ENCODE measurements at regions not wholly inside any gene's neighbourhood (a gene's known extent, or its start where the extent isn't known, plus 50 kb on each side); places are given as distances from the start of the nearest gene placed in this dataset.

DNA sequence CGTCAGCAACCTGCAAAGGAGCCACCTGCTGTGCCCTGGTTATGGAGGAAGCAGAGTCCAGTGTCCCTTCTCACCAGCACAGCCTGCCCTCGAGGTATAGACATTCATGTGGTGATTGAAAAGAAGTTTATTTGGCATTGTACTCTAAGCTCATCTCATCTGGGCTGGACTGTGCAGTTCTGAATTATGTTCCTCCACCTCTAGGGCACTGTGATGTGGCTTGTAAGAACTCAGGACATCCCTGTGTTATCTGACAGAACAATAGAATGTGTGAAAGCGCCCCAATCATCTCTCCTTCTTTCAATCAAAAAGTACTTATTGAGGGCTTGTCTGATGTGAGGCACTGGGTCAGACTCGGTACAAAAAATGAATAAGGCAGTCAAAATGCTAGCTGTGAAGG is 140.1 kb downstream of the DHRS2 start:
- H3K4me3 Mint-ChIP-seq = no peak overlapping the region
- DNase-seq (no peak), ATAC-seq (ENCODE audit: low read depth) (no peak)
- H3K9me3 Mint-ChIP-seq = no peaks in the 10 kb centered on the region
- peaks cover 16% of the 10 kb centered on the region for H3K27me3 Mint-ChIP-seq
- H3K4me1 Mint-ChIP-seq = no peaks in the 10 kb centered on the region
- POLR2A ChIA-PET = no interaction called here
- H3K36me3 Mint-ChIP-seq = no peaks in the 10 kb centered on the region
- H3K27ac Mint-ChIP-seq = no peak overlapping the region

DNA sequence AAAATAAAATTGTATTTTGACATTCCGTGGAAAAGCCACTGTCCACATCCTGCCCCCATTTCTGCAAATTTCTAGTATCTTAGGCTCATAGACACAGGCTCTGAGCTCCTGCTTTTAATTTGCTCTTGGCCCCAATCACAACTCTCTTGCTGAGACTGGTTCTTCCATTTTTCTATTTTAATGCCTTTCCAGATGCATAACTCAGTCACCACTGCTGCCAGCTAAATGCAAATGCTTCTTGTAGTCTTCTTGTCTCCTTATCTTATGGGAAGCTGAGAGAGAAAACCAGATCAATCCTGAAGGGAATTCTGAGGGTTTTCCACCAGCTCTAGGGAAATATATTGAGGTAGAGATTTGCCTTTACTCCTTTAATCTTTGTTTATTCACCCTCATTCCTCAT is 149.0 kb downstream of the DHRS2 start:
- H3K36me3 Mint-ChIP-seq = no peaks in the 10 kb centered on the region
- H3K27me3 Mint-ChIP-seq = peaks cover 30% of the 10 kb centered on the region
- POLR2A ChIA-PET = no interaction called here
- DNase-seq (no peak), ATAC-seq (ENCODE audit: low read depth) (no peak)
- no peaks in the 10 kb centered on the region for H3K4me1 Mint-ChIP-seq
- H3K27ac Mint-ChIP-seq = no peak overlapping the region
- no peak overlapping the region for H3K4me3 Mint-ChIP-seq
- H3K9me3 Mint-ChIP-seq = no peaks in the 10 kb centered on the region

DNA sequence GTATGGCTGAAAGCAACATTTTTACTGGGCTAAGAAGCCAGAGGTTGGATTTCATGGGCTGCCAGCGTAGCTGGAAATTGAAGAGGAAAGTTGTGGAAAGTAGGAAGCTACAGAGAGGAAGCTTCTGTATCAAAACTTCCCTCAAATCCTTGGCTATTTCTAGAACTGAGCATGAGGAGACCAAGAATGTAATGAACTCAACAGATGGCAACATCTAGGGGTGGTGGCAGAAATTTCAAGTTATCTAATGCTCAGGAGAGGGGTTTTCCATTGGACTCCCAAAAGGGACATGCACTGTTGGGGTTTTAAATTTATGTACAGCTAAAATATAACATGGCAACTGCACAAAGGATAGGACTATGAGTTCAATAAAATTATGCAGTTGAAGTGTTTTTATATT is 151.3 kb downstream of the DHRS2 start:
- Mint-ChIP-seq H3K4me3 (no peak overlapping the region), H3K27ac (no peak overlapping the region), H3K4me1 (no peaks in the 10 kb centered on the region), H3K9me3 (no peaks in the 10 kb centered on the region), H3K27me3 (peaks cover 29% of the 10 kb centered on the region), H3K36me3 (no peaks in the 10 kb centered on the region)
- POLR2A ChIA-PET = no interaction called here
- no peak for DNase-seq
- no peak for ATAC-seq (ENCODE audit: low read depth)

DNA sequence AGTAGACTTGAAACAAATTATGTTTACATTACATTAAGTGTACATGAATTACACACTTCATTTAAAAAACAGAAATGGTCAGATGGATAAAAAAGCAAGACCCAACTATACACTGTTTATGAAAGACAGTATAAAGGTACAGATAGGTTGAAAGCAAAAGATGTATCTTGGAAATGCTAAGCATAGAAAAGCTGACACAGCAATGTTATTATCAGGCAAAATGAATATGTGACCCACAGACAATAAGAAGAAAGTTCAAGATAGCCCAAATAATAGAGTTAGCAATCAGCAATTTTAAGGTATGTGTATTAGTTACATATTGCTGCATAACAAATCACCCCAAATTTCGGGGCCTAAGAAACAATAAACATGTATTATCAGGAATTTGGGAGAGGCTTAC is 153.5 kb downstream of the DHRS2 start:
- DNase-seq (no peak), ATAC-seq (ENCODE audit: low read depth) (no peak)
- no peak overlapping the region for H3K27ac Mint-ChIP-seq
- no peaks in the 10 kb centered on the region for H3K9me3 Mint-ChIP-seq
- H3K27me3 Mint-ChIP-seq = peaks cover 35% of the 10 kb centered on the region
- no peaks in the 10 kb centered on the region for H3K36me3 Mint-ChIP-seq
- H3K4me1 Mint-ChIP-seq = no peaks in the 10 kb centered on the region
- no peak overlapping the region for H3K4me3 Mint-ChIP-seq
- POLR2A ChIA-PET = no interaction called here

DNA sequence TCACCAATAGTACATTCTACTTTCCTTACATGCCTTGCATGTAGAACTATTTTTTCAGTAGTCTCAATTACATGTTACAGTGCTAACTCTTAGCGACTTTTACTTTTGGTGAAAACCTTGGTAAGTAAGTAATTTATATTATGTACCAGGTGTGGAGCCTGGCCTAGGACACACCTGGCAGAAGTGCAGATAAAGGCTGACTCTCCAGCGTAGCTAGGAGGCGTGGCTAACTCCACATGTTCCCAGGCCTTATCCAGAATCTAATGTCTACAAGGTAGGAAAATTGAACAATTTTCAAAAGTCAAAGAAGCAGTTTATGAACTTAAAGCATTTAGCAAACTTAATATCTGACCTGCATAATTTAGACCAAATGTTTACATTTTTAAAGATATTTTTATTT is 157.4 kb downstream of the DHRS2 start:
- ATAC-seq (ENCODE audit: low read depth) = no peak
- POLR2A ChIA-PET = no interaction called here
- Mint-ChIP-seq H3K4me1 (no peaks in the 10 kb centered on the region), H3K36me3 (no peaks in the 10 kb centered on the region), H3K27ac (no peak overlapping the region), H3K4me3 (no peak overlapping the region), H3K27me3 (peaks cover 25% of the 10 kb centered on the region), H3K9me3 (no peaks in the 10 kb centered on the region)
- no peak for DNase-seq

DNA sequence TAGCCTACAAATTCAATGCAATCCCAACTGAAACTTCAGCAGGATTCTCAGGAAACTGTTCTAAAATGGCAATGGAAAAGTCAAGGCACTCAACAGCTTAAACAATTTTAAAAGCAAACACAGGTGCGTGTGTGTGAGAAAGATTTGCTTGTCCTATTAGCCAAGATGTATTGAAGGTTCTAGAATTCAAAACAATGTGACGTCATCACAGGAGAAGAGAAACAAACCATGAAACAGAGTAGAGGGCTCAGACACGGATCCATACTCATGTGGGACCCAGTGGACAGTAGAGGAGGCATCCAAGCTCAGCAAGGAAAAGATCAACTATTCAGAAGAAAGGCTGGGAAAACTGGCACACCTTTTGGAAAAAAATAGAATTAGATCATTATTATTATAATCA is 152.8 kb upstream of the DHRS4 start:
- H3K4me3 Mint-ChIP-seq = no peak overlapping the region
- H3K27me3 Mint-ChIP-seq = peaks cover 24% of the 10 kb centered on the region
- peaks cover 4% of the 10 kb centered on the region for H3K9me3 Mint-ChIP-seq
- no peaks in the 10 kb centered on the region for H3K4me1 Mint-ChIP-seq
- POLR2A ChIA-PET = no interaction called here
- DNase-seq (no peak), ATAC-seq (ENCODE audit: low read depth) (no peak)
- H3K27ac Mint-ChIP-seq = no peak overlapping the region
- H3K36me3 Mint-ChIP-seq = no peaks in the 10 kb centered on the region

DNA sequence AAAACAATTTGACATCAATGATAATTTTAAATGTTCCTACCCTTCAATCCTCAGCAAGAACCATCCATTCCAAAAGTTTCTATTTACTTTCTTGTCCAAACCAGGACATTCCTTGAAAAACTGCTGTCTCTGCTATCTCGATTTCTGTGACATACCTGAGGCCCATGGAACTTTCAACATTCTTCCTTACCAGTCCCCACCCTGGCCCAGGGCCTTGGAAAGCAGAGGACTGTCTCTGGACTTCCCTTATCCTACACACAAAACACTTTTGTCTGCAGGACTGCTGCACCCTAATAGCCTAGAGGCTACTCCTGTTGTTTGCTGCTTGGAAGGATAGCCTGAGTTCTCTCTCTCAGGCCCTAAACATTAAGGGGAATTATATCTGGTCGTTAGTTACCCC is 151.8 kb upstream of the DHRS4 start:
- ATAC-seq (ENCODE audit: low read depth) (no peak), DNase-seq (no peak)
- POLR2A ChIA-PET = no interaction called here
- no peaks in the 10 kb centered on the region for H3K36me3 Mint-ChIP-seq
- H3K27ac Mint-ChIP-seq = no peak overlapping the region
- peaks cover 28% of the 10 kb centered on the region for H3K27me3 Mint-ChIP-seq
- H3K4me3 Mint-ChIP-seq = no peak overlapping the region
- H3K9me3 Mint-ChIP-seq = peaks cover 4% of the 10 kb centered on the region
- H3K4me1 Mint-ChIP-seq = no peaks in the 10 kb centered on the region

DNA sequence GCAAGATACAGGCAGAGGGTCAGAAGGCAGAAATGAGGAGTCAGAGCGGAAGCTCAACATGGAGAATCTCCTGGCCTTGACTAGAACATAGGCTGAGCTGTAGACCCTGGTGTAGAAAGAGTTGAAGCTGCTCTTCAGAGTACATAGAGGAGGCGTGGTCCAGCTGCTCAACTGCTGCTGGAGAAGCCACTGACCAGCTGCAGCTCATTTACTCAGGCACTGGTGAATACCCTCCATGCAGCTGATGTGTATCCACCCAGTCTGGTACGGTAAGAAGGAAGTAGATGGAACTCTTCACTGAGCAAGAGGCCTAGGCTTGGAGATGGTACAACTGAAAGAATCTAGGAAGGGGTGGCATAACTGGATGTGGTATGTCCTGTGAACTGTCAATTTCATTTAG is 148.8 kb upstream of the DHRS4 start:
- POLR2A ChIA-PET = no interaction called here
- no peak for ATAC-seq (ENCODE audit: low read depth)
- no peak overlapping the region for H3K4me3 Mint-ChIP-seq
- peaks cover 21% of the 10 kb centered on the region for H3K27me3 Mint-ChIP-seq
- no peak for DNase-seq
- H3K36me3 Mint-ChIP-seq = no peaks in the 10 kb centered on the region
- peaks cover 4% of the 10 kb centered on the region for H3K9me3 Mint-ChIP-seq
- H3K4me1 Mint-ChIP-seq = no peaks in the 10 kb centered on the region
- no peak overlapping the region for H3K27ac Mint-ChIP-seq

DNA sequence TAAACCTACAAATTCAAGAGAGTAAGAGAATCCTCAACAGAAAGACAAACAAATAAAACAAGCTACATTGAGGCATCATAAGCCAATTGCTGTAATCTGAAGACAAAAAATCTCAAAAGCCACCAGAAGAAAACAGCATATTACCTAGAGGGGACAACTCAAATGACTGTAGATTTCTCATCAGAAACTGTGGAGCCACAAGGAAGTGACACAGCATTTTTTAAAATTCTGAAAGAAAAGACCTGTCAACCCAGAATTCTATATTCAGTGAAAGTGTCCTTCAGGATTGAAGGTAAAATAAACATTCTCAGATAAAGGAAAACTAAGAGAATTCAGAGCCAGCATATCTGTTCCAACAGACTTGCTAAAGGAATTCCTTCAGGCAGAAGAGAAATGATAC is 147.8 kb upstream of the DHRS4 start:
- Mint-ChIP-seq H3K4me3 (no peak overlapping the region), H3K9me3 (peaks cover 4% of the 10 kb centered on the region), H3K36me3 (no peaks in the 10 kb centered on the region), H3K27ac (no peak overlapping the region), H3K27me3 (peaks cover 15% of the 10 kb centered on the region), H3K4me1 (no peaks in the 10 kb centered on the region)
- DNase-seq (no peak), ATAC-seq (ENCODE audit: low read depth) (no peak)
- POLR2A ChIA-PET = no interaction called here

DNA sequence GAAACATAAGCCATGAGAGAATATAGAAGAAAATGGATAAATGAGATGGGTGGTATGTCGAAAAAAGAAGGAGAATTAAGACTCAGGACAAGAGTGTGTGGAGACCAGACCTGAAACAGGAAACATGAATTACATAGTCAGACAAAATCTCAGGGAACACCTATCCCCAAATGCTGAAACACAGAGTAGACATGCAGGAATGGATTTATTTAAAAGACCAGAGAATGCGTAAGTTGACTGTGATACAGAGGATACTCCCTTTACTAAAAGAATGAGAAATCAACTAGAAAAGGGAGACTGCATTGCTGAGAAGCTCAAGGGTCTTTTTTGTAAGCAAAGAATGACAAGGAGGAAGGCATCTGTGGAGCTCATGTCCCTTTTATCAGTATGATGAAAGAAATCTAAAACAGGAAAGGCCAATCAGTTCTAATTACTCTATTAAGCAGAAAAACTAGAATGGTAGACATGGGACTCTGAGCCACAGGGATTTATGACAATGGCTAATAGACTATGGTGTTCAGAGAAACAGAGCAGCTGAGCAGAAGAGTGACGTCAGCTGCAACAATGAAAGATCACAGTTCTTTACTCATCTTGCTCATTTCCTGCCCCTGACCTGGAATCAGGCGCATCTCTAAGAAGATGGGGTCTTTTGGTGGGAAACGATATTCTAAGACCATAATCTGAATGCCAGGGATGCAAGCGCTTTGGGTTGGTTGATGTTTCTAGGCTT is 138.9 kb upstream of the DHRS4 start:
- H3K36me3 Mint-ChIP-seq = no peaks in the 10 kb centered on the region

DNA sequence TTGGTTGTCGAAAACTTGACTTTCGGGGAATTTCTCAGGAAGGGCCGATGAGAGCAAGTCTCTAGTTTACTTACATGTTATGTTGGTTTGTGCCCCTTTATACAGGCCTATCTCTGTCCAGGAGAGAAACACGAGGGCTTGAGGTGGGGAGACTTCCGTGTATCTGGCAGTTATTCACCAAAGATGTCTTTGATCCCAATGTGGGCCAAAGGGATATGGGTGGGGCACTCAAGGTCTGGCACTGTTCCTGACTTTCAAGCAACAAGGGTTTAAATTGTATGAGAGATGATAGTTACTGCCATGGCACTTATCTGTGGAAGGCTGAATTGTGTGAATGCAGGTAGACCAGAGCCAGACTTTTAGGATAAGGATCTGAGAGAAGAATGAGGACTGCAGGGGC is 137.2 kb upstream of the DHRS4 start:
- Mint-ChIP-seq H3K27me3 (peaks cover 3% of the 10 kb centered on the region), H3K4me1 (no peaks in the 10 kb centered on the region), H3K9me3 (peaks cover 1% of the 10 kb centered on the region), H3K4me3 (no peak overlapping the region), H3K36me3 (no peaks in the 10 kb centered on the region), H3K27ac (no peak overlapping the region)
- DNase-seq = no peak
- ATAC-seq (ENCODE audit: low read depth) = no peak
- POLR2A ChIA-PET = no interaction called here

More for the DNA sequence above, 138.9 kb upstream of the DHRS4 start:
- no peak overlapping the region for H3K4me3 Mint-ChIP-seq
- DNase-seq = no peak
- POLR2A ChIA-PET = no interaction called here
- peaks cover 3% of the 10 kb centered on the region for H3K27me3 Mint-ChIP-seq
- H3K27ac Mint-ChIP-seq = no peak overlapping the region
- no peaks in the 10 kb centered on the region for H3K4me1 Mint-ChIP-seq
- no peaks in the 10 kb centered on the region for H3K9me3 Mint-ChIP-seq
- no peak for ATAC-seq (ENCODE audit: low read depth)

DNA sequence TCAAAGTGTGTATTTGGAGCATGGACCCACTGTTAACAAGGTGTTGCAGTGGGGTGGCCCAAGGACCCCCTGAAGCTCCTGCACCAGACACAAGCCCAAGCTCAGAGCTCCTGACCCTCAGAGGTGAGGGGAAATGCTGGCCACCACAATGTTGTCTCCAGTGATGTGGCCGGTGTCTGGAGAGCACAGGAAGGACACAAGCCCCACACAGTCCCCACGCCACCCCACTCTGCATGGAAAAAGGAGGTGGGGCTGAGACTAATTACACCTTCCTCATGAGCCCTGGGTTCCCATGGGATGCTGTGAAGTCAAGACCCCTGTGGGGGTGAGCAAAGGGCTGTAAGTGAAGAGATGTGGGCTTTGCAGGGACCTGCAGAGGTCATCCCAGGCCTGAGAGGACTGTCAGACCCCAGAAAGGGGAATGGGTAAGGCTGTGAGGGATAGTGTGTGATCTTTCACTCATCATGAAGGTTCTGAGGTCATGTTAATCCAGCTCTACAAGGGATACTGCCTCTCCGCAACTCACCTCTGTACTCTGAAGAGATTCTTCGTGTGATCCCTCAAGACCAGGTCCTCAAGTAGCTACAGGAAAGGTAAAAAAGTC is 136.3 kb upstream of the DHRS4 start:
- ATAC-seq (ENCODE audit: low read depth) (no peak), DNase-seq (no peak)
- Mint-ChIP-seq H3K9me3 (peaks cover 1% of the 10 kb centered on the region), H3K27me3 (peaks cover 3% of the 10 kb centered on the region), H3K27ac (no peak overlapping the region), H3K4me1 (no peaks in the 10 kb centered on the region), H3K4me3 (no peak overlapping the region), H3K36me3 (no peaks in the 10 kb centered on the region)
- POLR2A ChIA-PET = no interaction called here

DNA sequence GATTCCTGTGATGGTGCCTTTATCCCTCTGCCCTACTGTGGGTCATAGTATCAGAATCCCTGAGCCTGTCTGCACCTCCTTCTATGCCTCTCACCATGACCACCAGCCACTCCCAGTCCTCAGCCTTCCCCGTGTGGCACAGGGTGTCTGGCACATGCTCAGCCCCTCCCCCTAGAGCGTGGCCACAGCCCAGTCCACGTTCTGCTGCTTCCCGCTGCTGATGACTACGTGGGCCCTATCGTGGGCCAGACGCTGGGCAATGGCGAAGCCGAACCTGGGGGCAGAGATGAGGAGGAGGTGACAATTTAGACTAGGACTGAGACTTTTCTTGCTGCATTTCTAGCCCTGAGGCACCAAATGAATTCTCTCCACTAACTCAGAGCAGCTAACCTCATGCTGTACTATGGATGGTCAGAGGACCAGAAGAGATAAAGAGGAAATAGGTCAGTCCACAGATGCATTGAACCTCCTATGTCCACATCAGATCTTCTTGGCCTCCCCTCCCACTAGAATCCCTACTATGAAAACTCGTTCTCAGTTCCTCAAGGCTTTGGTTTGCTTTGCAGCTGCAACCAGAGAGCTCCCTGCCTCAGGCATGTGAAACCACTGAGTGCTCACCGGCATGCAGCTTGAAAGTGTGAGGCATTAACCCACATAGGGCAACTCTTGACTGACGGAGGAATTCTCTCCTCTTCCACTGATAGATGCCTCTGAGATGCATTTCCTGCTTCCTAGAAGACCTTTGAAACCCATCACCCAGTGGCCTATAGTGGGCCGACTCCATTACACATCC is 126.3 kb upstream of the DHRS4 start:
- Mint-ChIP-seq H3K4me1 (peaks cover 2% of the 10 kb centered on the region), H3K36me3 (no peaks in the 10 kb centered on the region), H3K27ac (no peak overlapping the region), H3K4me3 (no peak overlapping the region), H3K9me3 (no peaks in the 10 kb centered on the region), H3K27me3 (peaks cover 2% of the 10 kb centered on the region)
- ATAC-seq (ENCODE audit: low read depth) = no peak
- POLR2A ChIA-PET = no interaction called here
- no peak for DNase-seq

DNA sequence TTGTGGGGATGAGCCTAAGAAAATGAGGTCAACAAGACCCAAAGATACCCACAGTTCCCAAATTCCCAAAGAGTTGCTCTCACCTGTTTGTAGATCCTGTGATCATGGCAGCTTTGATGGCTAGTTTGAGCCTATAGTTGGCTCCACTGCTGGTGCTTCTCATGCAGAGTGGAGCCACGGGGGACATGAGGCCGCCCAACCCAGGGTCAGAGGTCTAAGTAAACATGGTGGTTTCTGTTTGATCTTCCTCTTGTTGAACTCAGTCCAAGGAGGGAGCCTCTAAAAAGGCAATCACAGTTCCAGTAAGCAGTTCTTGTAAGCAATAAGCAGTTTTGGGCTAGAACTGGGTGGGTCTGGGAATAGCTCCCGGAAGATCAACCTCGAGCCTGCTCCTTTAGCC is 125.6 kb upstream of the DHRS4 start:
- POLR2A ChIA-PET = no interaction called here
- ATAC-seq (ENCODE audit: low read depth) (no peak), DNase-seq (no peak)
- Mint-ChIP-seq H3K27me3 (no peaks in the 10 kb centered on the region), H3K27ac (no peak overlapping the region), H3K9me3 (no peaks in the 10 kb centered on the region), H3K36me3 (no peaks in the 10 kb centered on the region), H3K4me3 (no peak overlapping the region), H3K4me1 (peaks cover 3% of the 10 kb centered on the region)

All from activated naive CD8-positive, alpha-beta T cell treated with anti-CD3 and anti-CD28 coated beads, Interleukin-2, amount 10 ng/mL, durations not matched to agents 7 days and 5 days (primary cell).